A673 (cell line): ENCODE measurements at regions not wholly inside any gene's neighbourhood (a gene's known extent, or its start where the extent isn't known, plus 50 kb on each side); places are given as distances from the start of the nearest gene placed in this dataset.

ENCODE experiments used
- BruUV-seq: library from RNA; stranded (reverse); fragments of 400-500 nt; replicated peaks from 2 replicates; lab custom pipeline; 2021; lab: Mats Ljungman, UMichigan
- CTCF ChIA-PET: fragments of 300-600 bp; sonication (Branson Sonifier 250); formaldehyde crosslinking; loops from one replicate; lab custom pipeline; 2022; ENCODE audit warnings: antibody characterized with exemption; lab: Charles Lee
- POLR2A ChIA-PET: fragments of 300-600 bp; sonication (Branson Sonifier 250); formaldehyde crosslinking; loops from one replicate; lab custom pipeline; 2022; ENCODE audit warnings: antibody characterized with exemption; ENCODE audit not compliant: low non-redundant PET; lab: Charles Lee
- DNase-seq: peaks from one replicate; pipeline ENCODE4 v3.0.0-alpha.2; 2015; ENCODE audit warnings: low spot score
- H3K27ac ChIP-seq: fragments of 200-600 bp; sonication (generic); 2 replicates; pipeline ENCODE4 v1.5.1; 2016; ENCODE audit warnings: mixed run types, low read depth, mild to moderate bottlenecking, mixed read lengths, antibody characterized with exemption, low read length; ENCODE audit not compliant: poor library complexity, severe bottlenecking
- H3K27me3 ChIP-seq: fragments of 200-600 bp; sonication (generic); replicated peaks from 2 replicates; pipeline ENCODE4 v1.6.1; 2017; ENCODE audit warnings: mixed run types, low read depth, mild to moderate bottlenecking, mixed read lengths, antibody characterized with exemption, low read length; ENCODE audit not compliant: insufficient read depth, poor library complexity
- H3K36me3 ChIP-seq: fragments of 200-600 bp; sonication (generic); 2 replicates; pipeline ENCODE4 v1.6.1; 2016; ENCODE audit warnings: mixed run types, mild to moderate bottlenecking, mixed read lengths, antibody characterized with exemption, low read length; ENCODE audit not compliant: insufficient read depth, poor library complexity, severe bottlenecking
- H3K4me1 ChIP-seq: fragments of 200-600 bp; sonication (generic); 2 replicates; pipeline ENCODE4 v1.6.1; 2017; ENCODE audit warnings: mixed run types, mild to moderate bottlenecking, mixed read lengths, antibody characterized with exemption, low read length; ENCODE audit not compliant: insufficient read depth, poor library complexity, severe bottlenecking
- H3K4me3 ChIP-seq: fragments of 200-600 bp; sonication (generic); 2 replicates; pipeline ENCODE4 v1.5.1; 2016; ENCODE audit warnings: low read depth, mixed run types, mild to moderate bottlenecking, mixed read lengths, low read length; ENCODE audit not compliant: poor library complexity, severe bottlenecking
- H3K9me3 ChIP-seq: fragments of 200-600 bp; sonication (generic); 2 replicates; pipeline ENCODE4 v1.6.1; 2016; ENCODE audit warnings: mixed run types, low read depth, mild to moderate bottlenecking, mixed read lengths, antibody characterized with exemption, low read length; ENCODE audit not compliant: poor library complexity, severe bottlenecking
- EZH2 ChIP-seq: fragments of 200-600 bp; sonication (generic); IDR thresholded peaks from 2 replicates; pipeline ENCODE4 v1.6.1; 2017; ENCODE audit warnings: borderline replicate concordance, low read depth, mild to moderate bottlenecking, mixed read lengths, antibody characterized with exemption, low read length; ENCODE audit not compliant: poor library complexity, severe bottlenecking
- intact Hi-C: fragments of 100-400 bp; cut with micrococcal nuclease; formaldehyde crosslinking; loops from one replicate; pipeline ENCODE4 v1.10.0; 2022; ENCODE audit not compliant: unreplicated experiment
- TF ChIP-seq, protein P1 (sequence below): fragments of 300-800, 200-600 bp; sonication (generic); conservative IDR thresholded peaks from 2 replicates; pipeline ENCODE4 v1.5.1; 2017; ENCODE audit warnings: low read depth, mild to moderate bottlenecking, antibody characterized with exemption, low read length, moderate library complexity, mixed read lengths

DNA sequence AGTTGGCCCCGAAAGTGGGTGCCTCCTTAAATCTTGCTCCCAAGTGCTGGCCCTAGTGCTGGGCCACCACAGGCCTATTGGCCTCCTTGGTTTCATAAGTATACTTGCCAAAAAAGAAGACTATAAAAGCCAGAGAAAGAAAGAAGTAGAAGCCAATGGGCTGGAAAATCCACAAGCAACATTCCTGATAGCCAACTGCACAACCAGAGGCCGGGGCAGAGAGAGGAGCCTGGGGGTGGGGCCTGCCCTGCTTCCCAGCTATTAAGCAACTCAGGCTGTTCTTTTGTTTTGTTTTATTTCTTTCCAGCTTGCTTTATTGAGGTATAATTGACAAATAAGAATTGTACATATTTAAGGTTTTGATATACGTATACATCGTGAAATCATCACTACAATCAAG is 177.2 kb upstream of the NTF3 start:
- Histone ChIP-seq H3K9me3 (no peaks in the 10 kb centered on the region), H3K27ac (no peak overlapping the region), H3K27me3 (no peaks in the 10 kb centered on the region), H3K36me3 (no peaks in the 10 kb centered on the region), H3K4me3 (no peak overlapping the region), H3K4me1 (no peaks in the 10 kb centered on the region)
- TF ChIP-seq, protein P1, sequence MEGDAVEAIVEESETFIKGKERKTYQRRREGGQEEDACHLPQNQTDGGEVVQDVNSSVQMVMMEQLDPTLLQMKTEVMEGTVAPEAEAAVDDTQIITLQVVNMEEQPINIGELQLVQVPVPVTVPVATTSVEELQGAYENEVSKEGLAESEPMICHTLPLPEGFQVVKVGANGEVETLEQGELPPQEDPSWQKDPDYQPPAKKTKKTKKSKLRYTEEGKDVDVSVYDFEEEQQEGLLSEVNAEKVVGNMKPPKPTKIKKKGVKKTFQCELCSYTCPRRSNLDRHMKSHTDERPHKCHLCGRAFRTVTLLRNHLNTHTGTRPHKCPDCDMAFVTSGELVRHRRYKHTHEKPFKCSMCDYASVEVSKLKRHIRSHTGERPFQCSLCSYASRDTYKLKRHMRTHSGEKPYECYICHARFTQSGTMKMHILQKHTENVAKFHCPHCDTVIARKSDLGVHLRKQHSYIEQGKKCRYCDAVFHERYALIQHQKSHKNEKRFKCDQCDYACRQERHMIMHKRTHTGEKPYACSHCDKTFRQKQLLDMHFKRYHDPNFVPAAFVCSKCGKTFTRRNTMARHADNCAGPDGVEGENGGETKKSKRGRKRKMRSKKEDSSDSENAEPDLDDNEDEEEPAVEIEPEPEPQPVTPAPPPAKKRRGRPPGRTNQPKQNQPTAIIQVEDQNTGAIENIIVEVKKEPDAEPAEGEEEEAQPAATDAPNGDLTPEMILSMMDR: no peak
- no peak for TF ChIP-seq EZH2
- POLR2A ChIA-PET: no interaction called here
- CTCF ChIA-PET: no interaction called here
- DNase-seq: no peak
- no TSS peak for BruUV-seq
- intact Hi-C loops: no loop called here

DNA sequence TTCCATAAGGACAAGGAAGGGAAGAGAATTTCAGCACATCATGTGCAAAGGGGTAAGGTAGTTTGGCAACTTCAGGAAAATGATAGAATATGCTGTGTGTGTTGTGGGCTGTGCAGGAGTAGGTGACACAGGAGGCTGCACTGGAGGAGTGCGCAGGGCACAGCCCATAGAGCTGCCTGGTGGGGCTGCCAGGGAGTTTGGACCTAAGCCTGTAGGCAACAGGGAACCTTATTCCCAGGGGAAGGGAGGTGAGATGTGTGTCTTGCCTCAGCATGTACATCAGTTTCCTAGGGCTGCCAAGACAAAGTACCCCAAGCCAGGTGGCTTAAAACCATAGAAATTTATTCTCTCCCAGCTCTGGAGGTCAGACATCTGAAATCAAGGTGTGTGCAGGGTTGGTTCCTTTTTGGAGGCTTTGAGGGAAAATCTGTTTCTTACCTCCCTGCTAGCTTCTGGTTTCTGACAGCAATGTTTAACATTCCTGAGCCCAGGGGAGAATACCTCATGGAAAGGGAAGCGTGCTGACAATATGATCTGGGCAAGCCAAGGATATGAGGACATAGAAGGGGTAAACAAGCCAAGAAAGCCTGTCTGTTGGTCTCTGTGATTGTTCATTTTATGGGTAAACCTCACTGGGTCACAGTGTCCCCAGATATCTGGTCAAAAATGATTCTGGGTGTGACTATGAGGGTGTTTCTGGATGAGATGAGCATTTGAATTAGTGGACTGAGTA is 174.0 kb upstream of the NTF3 start:
- Histone ChIP-seq H3K36me3 (no peaks in the 10 kb centered on the region), H3K27me3 (no peaks in the 10 kb centered on the region), H3K4me3 (no peak overlapping the region), H3K4me1 (no peaks in the 10 kb centered on the region), H3K9me3 (no peaks in the 10 kb centered on the region), H3K27ac (no peak overlapping the region)
- intact Hi-C loops: no loop called here
- no TSS peak for BruUV-seq
- no peak for DNase-seq
- ChIA-PET POLR2A (no interaction called here), CTCF (no interaction called here)
- TF ChIP-seq, protein P1: no peak
- TF ChIP-seq EZH2: no peak

DNA sequence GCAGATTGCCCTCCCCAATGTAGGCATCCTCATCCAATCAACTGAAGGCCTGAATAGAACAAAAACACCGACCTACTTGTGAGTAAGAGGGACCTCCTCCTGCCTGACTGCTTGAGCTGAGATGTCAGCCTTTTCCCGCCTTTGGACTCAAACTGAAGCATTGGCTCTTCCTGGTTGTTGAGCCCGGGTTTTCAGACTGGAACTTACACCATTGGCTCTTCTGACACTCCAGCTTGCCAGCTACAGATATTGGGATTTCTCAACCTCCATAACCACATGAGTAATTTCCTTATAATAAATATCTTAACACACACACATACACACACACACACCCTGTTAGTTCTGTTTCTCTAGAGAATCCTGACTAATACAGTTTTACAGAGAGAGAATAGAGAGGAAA is 173.4 kb upstream of the NTF3 start:
- no peak for DNase-seq
- TF ChIP-seq, protein P1: no peak
- no peak for TF ChIP-seq EZH2
- Histone ChIP-seq H3K4me3 (no peak overlapping the region), H3K36me3 (no peaks in the 10 kb centered on the region), H3K27me3 (no peaks in the 10 kb centered on the region), H3K9me3 (no peaks in the 10 kb centered on the region), H3K4me1 (no peaks in the 10 kb centered on the region), H3K27ac (no peak overlapping the region)
- BruUV-seq: no TSS peak
- ChIA-PET POLR2A (no interaction called here), CTCF (no interaction called here)
- intact Hi-C loops: no loop called here
